GM12873 (cell line): ENCODE measurements at regions not wholly inside any gene's neighbourhood (a gene's known extent, or its start where the extent isn't known, plus 50 kb on each side); places are given as distances from the start of the nearest gene placed in this dataset.

ENCODE experiments used
- TF ChIP-seq, protein P1 (sequence below): IDR thresholded peaks from 2 replicates; pipeline ENCODE4 v1.5.1; 2012; ENCODE audit warnings: low read depth, mild to moderate bottlenecking, moderate library complexity, low read length, control low read depth; ENCODE audit not compliant: insufficient read depth; ENCODE audit errors: missing control alignments

DNA sequence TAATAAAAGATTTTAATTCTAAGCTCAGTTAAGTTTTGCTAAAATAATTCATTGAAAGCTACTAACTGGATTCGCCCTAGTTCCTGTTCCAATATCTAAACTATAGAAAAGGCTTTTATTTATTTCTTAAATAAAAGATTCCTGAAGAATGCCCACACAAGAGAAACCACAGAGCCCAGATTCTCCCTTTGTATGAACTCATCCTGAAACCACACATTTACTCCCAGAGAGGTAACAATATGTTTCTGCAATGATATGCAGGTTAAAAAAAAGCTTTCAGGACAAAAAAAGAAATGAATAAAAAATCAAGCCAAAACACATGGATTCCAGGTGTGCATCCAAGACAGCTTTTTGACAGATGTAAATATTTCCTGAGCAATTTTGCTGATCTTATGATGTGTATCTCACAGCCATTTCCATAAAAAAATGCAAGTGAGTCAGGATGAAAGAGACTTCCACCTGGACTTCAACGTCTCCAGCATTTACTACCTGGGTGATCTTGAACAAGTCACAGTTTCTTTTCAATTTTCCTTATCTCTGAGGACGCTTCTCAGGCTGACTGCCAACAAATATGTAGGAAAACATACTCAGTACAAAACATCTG is 234.4 kb upstream of the FAT1 start:
- TF ChIP-seq, protein P1, sequence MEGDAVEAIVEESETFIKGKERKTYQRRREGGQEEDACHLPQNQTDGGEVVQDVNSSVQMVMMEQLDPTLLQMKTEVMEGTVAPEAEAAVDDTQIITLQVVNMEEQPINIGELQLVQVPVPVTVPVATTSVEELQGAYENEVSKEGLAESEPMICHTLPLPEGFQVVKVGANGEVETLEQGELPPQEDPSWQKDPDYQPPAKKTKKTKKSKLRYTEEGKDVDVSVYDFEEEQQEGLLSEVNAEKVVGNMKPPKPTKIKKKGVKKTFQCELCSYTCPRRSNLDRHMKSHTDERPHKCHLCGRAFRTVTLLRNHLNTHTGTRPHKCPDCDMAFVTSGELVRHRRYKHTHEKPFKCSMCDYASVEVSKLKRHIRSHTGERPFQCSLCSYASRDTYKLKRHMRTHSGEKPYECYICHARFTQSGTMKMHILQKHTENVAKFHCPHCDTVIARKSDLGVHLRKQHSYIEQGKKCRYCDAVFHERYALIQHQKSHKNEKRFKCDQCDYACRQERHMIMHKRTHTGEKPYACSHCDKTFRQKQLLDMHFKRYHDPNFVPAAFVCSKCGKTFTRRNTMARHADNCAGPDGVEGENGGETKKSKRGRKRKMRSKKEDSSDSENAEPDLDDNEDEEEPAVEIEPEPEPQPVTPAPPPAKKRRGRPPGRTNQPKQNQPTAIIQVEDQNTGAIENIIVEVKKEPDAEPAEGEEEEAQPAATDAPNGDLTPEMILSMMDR = no peak

DNA sequence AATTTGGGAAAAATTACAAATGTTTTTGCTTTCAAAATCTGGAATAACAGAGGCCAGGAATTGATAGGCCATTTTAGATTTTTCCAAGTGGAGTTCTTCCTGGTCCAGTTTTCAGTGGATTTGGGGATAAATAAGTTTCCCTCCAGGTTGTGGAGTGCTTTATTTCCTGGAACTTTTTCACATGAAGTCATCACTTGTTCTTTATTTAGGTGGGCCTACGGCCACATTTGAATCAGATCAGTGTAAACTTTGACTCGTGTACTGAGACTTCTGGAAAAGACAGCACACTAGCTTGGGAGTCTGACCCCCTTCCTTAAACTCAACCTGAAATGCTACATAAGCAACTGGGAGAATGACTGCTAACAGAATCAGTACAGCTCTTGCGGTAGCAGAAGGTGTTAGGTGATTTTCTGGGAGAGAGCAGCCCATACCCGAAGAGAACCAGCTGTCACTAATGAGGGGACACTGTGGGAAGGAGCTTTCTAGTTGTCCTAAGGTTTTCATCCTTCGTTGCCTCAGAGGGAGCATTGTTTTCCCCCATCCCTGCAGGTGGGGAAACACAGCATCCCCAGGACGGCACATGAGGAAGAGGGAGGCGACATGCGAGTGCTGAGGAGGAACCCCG is 235.2 kb upstream of the FAT1 start:
- TF ChIP-seq, protein P1 = no peak

DNA sequence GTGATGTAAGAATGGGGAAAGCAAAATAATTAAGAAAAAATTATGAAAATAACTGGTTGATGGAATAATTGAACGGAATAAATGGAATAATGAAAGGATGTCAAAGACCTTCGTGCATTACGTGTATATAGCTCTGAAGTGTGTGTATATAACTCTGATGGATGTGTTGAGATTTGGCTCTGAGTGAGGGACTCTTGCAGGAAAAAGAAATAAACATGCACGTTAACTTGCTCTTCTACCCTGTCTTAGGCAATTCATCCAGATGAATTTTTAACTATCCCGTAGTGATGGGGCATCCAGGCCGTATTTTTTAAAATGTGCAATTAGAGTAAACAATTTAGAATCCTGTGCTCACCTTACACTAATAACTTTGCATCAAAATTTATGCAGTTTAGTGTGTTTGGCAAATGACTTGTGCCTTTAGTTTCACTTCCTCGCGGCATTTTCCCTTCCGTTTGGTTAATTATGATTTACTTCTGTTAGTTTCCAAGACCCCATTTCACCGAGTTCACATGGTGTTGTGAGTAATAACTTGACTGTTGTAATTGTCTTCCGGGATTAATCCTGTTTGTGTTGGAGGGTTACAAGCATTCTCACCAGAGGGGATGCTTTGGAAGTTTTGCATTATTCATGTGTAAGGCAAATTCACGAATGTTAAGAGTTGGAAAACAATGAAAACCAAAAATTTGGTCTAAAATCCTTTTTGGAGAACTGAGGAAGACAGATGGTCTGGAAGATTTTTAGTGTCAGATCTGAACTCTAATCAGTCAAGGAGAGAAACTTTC is 256.5 kb upstream of the FAT1 start:
- TF ChIP-seq, protein P1 = no peak

DNA sequence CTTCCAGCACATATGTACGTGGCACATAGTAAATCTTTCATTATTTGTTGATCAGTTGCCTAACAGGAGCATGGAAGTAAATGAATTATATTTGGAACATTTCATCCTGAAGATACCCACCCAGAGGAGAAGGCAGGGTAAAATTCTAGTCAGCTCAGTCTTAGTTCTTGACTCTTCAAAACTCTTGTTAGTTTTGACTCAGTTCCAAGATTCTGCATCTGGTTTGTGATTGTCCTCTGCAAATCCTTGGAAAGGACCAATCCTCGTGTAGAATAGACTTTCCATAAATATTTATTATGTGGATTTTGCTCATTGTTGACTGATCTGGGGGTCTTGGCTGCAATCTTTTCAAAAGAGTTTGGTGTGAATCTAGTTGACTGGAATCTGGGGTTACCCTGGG is 257.5 kb upstream of the FAT1 start:
- TF ChIP-seq, protein P1 = no peak

DNA sequence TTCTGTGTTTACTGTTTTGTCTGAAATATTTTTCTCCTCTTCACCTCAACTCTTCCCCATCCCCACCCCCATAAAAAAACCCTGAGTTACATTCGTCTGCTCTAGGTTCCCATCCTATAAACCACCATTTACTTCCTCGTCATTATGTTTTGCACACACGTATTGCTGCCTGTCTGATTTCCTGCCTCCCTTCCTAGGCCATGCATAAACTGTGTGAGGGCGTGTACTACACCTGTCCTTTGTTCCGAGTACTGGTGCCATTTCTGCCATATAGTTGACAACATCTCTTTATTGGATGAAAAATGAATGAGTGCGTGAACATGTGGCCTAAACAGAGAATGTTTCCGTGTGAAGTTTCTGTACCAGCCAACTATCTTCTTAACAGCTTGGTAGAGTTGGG is 258.5 kb upstream of the FAT1 start:
- TF ChIP-seq, protein P1 = no peak

DNA sequence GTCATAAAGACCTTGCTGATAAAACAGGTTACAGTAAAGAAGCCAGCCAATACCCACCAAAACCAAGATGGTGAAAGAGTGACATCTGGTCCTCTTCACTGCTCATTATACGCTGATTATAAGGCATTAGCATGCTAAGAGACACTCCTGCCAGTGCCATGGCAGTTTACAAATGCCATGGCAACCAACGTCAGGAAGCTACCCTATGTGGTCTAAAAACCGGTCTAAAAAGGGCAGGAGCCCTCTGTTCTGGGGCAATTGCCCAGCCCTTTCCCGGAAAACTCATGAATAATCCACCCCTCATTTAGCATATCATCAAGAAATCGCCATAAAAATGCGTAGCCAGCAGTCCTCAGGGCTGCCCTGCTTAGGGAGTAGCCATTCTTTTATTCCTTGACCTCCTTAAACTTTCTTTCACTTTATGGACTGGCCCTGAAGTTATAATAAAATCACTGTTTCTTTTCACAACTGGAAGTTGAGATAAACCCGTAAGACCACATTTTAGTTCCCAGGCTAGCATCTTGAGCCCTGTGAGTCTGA is 260.5 kb upstream of the FAT1 start:
- TF ChIP-seq, protein P1 = no peak

DNA sequence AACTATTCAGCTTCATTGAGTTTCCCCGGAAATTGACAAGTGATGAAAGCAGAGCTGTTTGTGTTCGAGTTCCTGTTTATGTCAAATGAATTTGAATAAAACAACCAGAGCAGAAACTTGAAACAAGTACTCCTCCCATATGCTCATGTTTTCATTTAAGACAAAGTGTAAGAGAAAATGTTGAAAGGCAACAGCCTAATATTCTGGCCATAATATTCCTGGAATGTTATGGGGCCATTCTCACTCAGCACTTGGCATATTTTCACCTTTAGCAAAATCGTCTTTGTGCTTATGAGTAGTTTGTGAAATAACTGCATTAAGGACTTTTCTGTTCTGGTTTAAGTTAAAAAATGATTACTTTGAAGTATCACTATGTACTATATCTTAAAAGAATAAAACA is 276.0 kb upstream of the FAT1 start:
- TF ChIP-seq, protein P1 = no peak
